ENCODE measurements at regions not wholly inside any gene's neighbourhood (a gene's known extent, or its start where the extent isn't known, plus 50 kb on each side); places are given as distances from the start of the nearest gene placed in this dataset.
A peak's percentile ranks its signal among the peaks of the same experiment; 100 is the strongest.
"Not testable (repeated sequence)": the region's sequence is repeated elsewhere in the genome, so short reads cannot be mapped to it uniquely, and the experiment has no call there.

DNA sequence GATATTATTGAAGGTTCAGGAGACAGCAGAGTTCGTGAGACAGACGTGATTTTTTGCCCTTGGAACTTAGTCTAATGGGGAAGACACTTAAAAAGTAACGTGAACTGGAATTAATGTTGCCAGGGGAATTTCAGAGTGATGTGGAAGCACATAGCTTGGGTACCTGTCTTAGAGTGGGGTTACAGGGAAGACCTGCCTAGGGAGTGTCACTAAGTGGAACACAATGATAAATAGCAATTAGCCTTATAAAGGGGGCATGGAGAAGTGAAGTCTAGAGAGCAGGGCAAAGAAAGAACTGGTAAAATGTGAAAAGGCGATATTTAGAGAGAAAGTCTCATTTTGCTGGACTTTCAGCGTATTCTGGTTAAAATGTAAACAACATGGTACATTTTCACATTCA lies 306.0 kb upstream of the TCF4 start:
- peaks cover 13% of the 10 kb centered on the region for H3K4me1 Mint-ChIP-seq (ENCODE audit: low read depth)
- no peaks in the 10 kb centered on the region for H3K27me3 Mint-ChIP-seq (ENCODE audit: low read depth)
- DNase-seq (ENCODE audit: low spot score) = no peak
- TF ChIP-seq, protein P1, sequence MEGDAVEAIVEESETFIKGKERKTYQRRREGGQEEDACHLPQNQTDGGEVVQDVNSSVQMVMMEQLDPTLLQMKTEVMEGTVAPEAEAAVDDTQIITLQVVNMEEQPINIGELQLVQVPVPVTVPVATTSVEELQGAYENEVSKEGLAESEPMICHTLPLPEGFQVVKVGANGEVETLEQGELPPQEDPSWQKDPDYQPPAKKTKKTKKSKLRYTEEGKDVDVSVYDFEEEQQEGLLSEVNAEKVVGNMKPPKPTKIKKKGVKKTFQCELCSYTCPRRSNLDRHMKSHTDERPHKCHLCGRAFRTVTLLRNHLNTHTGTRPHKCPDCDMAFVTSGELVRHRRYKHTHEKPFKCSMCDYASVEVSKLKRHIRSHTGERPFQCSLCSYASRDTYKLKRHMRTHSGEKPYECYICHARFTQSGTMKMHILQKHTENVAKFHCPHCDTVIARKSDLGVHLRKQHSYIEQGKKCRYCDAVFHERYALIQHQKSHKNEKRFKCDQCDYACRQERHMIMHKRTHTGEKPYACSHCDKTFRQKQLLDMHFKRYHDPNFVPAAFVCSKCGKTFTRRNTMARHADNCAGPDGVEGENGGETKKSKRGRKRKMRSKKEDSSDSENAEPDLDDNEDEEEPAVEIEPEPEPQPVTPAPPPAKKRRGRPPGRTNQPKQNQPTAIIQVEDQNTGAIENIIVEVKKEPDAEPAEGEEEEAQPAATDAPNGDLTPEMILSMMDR (IDR thresholded peaks at IDR 0.05) = no peak
- peak overlapping the region; percentile 69 for H3K4me3 Mint-ChIP-seq (ENCODE audit: unreplicated experiment)
- peaks cover 2% of the 10 kb centered on the region for H3K36me3 Mint-ChIP-seq (ENCODE audit: low read depth)
- no peak overlapping the region for H3K27ac Mint-ChIP-seq (ENCODE audit: unreplicated experiment)
- H3K9me3 Mint-ChIP-seq (ENCODE audit: low read depth) = no peaks in the 10 kb centered on the region

DNA sequence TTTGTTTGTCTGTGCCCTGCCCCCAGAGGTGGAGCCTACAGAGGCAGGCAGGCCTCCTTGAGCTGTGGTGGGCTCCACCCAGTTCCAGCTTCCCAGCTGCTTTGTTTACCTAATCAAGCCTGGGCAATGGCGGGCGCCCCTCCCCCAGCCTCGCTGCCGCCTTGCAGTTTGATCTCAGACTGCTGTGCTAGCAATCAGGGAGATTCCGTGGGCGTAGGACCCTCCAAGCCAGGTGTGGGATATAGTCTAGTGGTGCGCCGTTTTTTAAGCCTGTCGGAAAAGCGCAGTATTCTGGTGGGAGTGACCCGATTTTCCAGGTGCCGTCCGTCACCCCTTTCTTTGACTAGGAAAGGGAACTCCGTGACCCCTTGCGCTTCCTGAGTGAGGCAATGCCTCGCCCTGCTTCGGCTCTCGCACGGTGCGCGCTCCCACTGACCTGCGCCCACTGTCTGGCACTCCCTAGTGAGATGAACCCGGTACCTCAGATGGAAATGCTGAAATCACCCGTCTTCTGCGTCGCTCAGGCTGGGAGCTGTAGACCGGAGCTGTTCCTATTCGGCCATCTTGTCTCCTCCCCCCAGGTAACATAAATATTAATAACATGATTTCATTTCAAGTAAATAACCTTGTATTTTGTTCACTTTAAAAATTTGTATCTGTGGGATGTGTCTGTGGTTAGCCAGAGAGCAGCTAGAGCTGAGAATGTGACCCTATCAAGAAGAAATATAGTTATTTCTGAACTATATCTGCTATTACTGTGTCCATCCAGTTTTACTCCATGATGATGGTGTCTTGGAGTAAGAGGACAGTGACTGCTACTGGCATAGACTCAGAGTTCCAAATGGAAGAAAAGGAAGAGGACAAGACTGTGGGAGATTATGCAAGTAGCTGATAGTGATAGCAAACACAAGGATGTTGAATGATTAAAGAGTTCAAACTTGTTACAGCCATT lies 305.1 kb upstream of the TCF4 start:
- not testable (repeated sequence) for H3K9me3 Mint-ChIP-seq (ENCODE audit: low read depth); DNase-seq (ENCODE audit: low spot score); H3K27me3 Mint-ChIP-seq (ENCODE audit: low read depth); H3K36me3 Mint-ChIP-seq (ENCODE audit: low read depth)
- Mint-ChIP-seq H3K4me1 (ENCODE audit: low read depth) (peaks cover 12% of the 10 kb centered on the region), H3K4me3 (ENCODE audit: unreplicated experiment) (peak overlapping the region; percentile 69), H3K27ac (ENCODE audit: unreplicated experiment) (peak overlapping the region; percentile 75)

DNA sequence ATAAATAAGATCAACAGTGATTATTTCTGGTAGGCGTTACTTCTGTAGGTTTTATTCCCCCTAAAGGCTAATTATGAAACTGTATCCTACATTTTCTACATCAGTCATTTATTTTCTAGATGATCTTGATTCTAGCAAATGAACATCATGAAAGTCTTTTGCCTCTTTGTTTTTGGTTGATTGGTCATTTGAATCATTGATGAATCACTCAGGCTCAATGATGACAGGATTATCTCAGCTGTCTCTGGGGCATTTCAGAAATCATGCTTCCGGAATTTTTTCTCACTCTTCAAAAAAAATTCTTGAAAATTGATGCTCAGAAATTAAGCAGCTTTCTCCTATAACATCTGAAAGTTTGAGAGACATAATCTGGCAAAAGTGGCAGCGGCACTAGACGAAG lies 298.9 kb upstream of the TCF4 start:
- no peak for DNase-seq (ENCODE audit: low spot score)
- Mint-ChIP-seq H3K4me1 (ENCODE audit: low read depth) (no peaks in the 10 kb centered on the region), H3K27me3 (ENCODE audit: low read depth) (no peaks in the 10 kb centered on the region), H3K36me3 (ENCODE audit: low read depth) (no peaks in the 10 kb centered on the region), H3K27ac (ENCODE audit: unreplicated experiment) (no peak overlapping the region), H3K9me3 (ENCODE audit: low read depth) (peaks cover 6% of the 10 kb centered on the region), H3K4me3 (ENCODE audit: unreplicated experiment) (no peak overlapping the region)
- TF ChIP-seq, protein P1 (IDR thresholded peaks at IDR 0.05) = no peak

DNA sequence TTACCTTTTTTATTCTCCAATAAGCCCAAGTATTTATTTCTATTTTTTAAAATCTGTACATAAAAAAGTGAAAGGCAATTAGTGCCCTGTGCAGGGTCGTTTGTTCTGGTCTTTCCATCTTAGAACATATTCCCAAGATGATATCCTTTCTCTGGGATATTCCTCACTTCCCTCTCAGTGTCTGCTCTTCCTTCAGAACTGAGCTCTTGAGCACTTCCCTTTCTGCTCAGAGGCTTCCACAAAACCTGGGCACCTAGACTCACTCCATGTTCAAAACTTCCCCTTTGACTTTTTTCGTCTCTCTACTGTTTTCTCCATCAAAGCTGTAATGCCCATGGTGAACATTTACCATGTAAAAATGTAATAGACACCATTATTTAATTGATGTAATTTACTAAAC lies 296.5 kb upstream of the TCF4 start:
- no peak for DNase-seq (ENCODE audit: low spot score)
- Mint-ChIP-seq H3K27me3 (ENCODE audit: low read depth) (no peaks in the 10 kb centered on the region), H3K36me3 (ENCODE audit: low read depth) (no peaks in the 10 kb centered on the region), H3K4me1 (ENCODE audit: low read depth) (peaks cover 5% of the 10 kb centered on the region), H3K4me3 (ENCODE audit: unreplicated experiment) (no peak overlapping the region), H3K27ac (ENCODE audit: unreplicated experiment) (no peak overlapping the region), H3K9me3 (ENCODE audit: low read depth) (peaks cover 6% of the 10 kb centered on the region)
- TF ChIP-seq, protein P1 (IDR thresholded peaks at IDR 0.05) = no peak

DNA sequence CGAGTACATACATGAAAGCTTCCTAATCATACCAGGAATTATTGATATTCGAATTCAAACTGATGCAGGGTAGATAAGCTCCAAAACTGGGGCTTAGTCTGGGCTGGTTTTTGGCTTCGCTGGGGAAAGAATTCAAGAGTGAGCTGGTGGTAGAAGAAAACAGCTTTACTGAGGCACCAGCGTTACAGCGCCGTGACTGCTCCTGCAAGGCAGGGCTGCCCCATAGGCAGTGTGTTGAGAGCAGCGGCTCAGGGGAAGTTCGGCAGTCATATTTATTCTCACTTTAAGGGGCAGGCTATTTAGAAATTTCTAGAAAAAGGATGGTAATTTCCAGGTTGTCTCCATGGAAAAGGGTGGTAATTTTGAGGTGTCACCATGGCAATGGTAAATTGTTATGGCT lies 292.6 kb upstream of the TCF4 start:
- no peak overlapping the region for H3K27ac Mint-ChIP-seq (ENCODE audit: unreplicated experiment)
- TF ChIP-seq, protein P1 (IDR thresholded peaks at IDR 0.05) = no peak

DNA sequence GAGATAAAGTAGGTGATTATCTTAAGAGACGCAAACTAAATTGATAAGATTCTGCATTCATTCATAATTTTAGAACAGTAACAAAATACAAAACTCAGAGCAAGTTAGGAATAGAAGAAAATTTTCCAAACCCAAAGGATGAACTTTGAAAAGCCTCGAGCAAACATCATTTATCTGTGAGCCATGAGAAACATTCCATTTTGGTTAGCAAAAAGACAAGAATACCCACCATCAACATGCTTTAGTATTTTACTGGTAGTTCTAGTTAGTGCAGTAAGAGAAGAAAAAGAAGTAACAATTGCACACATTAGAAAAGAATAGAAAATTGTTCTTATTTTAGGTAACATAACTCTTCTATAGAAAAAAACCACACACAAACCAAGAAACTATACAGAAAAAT lies 291.3 kb upstream of the TCF4 start:
- TF ChIP-seq, protein P1 (IDR thresholded peaks at IDR 0.05) = no peak
- Mint-ChIP-seq H3K27ac (ENCODE audit: unreplicated experiment) (peak overlapping the region; percentile 77), H3K4me3 (ENCODE audit: unreplicated experiment) (no peak overlapping the region), H3K9me3 (ENCODE audit: low read depth) (peaks cover 3% of the 10 kb centered on the region), H3K36me3 (ENCODE audit: low read depth) (no peaks in the 10 kb centered on the region), H3K27me3 (ENCODE audit: low read depth) (no peaks in the 10 kb centered on the region), H3K4me1 (ENCODE audit: low read depth) (peaks cover 18% of the 10 kb centered on the region)
- no peak for DNase-seq (ENCODE audit: low spot score)

More for the DNA sequence above, 292.6 kb upstream of the TCF4 start:
- Mint-ChIP-seq H3K4me1 (ENCODE audit: low read depth) (peaks cover 18% of the 10 kb centered on the region), H3K4me3 (ENCODE audit: unreplicated experiment) (no peak overlapping the region), H3K27me3 (ENCODE audit: low read depth) (no peaks in the 10 kb centered on the region), H3K9me3 (ENCODE audit: low read depth) (peaks cover 4% of the 10 kb centered on the region), H3K36me3 (ENCODE audit: low read depth) (no peaks in the 10 kb centered on the region)
- no peak for DNase-seq (ENCODE audit: low spot score)
